HS-5 (cell line): ENCODE measurements at regions not wholly inside any gene's neighbourhood (a gene's known extent, or its start where the extent isn't known, plus 50 kb on each side); places are given as distances from the start of the nearest gene placed in this dataset.
"Not testable (repeated sequence)": the region's sequence is repeated elsewhere in the genome, so short reads cannot be mapped to it uniquely, and the experiment has no call there.

Source experiments
- DNase-seq: peaks from one replicate; pipeline ENCODE4 v3.0.0-alpha.2; 2012; ENCODE audit warnings: low read depth

GRCh38 chr11:112651386-112651785, 309.8 kb upstream of the NCAM1 start:
- DNase-seq, result no peak

GRCh38 chr11:112652786-112653390, 308.3 kb upstream of the NCAM1 start:
- peak; percentile 23 for DNase-seq

GRCh38 chr11:112655371-112655770, 305.8 kb upstream of the NCAM1 start:
- DNase-seq, result peak; percentile 18

- peak; percentile 89 for DNase-seq
Measured at GRCh38 chr11:112656772-112657428, 304.3 kb upstream of the NCAM1 start.

- DNase-seq, result no peak
Measured at GRCh38 chr11:112658431-112658878, 302.8 kb upstream of the NCAM1 start.

GRCh38 chr11:112661146-112661545, 300.1 kb upstream of the NCAM1 start:
- no peak for DNase-seq

GRCh38 chr11:112661571-112661970, 299.6 kb upstream of the NCAM1 start:
- DNase-seq, result no peak

- no peak for DNase-seq
Measured at GRCh38 chr11:112662554-112662953, 298.7 kb upstream of the NCAM1 start.

GRCh38 chr11:112663947-112664634, 297.1 kb upstream of the NCAM1 start:
- DNase-seq, result no peak

- DNase-seq, result no peak
Measured at GRCh38 chr11:112665291-112665690, 295.9 kb upstream of the NCAM1 start.

- DNase-seq, result no peak
Measured at GRCh38 chr11:112666253-112666652, 295.0 kb upstream of the NCAM1 start.

- DNase-seq, result no peak
Measured at GRCh38 chr11:112670806-112671570, 290.2 kb upstream of the NCAM1 start.

- not testable (repeated sequence) for DNase-seq
Measured at GRCh38 chr11:112673401-112673800, 287.8 kb upstream of the NCAM1 start.

- no peak for DNase-seq
Measured at GRCh38 chr11:112685111-112685510, 276.1 kb upstream of the NCAM1 start.

GRCh38 chr11:112689851-112690250, 271.4 kb upstream of the NCAM1 start:
- no peak for DNase-seq

GRCh38 chr11:112693781-112694180, 267.4 kb upstream of the NCAM1 start:
- no peak for DNase-seq

- DNase-seq, result no peak
Measured at GRCh38 chr11:112694245-112694644, 267.0 kb upstream of the NCAM1 start.

GRCh38 chr11:112694813-112695212, 266.4 kb upstream of the NCAM1 start:
- DNase-seq, result no peak

GRCh38 chr11:112697391-112698178, 263.6 kb upstream of the NCAM1 start:
- no peak for DNase-seq

- no peak for DNase-seq
Measured at GRCh38 chr11:112705148-112705547, 256.1 kb upstream of the NCAM1 start.

- no peak for DNase-seq
Measured at GRCh38 chr11:112706863-112707262, 254.4 kb upstream of the NCAM1 start.

GRCh38 chr11:112714340-112714739, 246.9 kb upstream of the NCAM1 start:
- not testable (repeated sequence) for DNase-seq
